ENCODE measurements at regions not wholly inside any gene's neighbourhood (a gene's known extent, or its start where the extent isn't known, plus 50 kb on each side); places are given as distances from the start of the nearest gene placed in this dataset.
"Not testable (repeated sequence)": the region's sequence is repeated elsewhere in the genome, so short reads cannot be mapped to it uniquely, and the experiment has no call there.

- not testable (repeated sequence) for H3K9ac ChIP-seq (ENCODE audit: low read depth in 1 of 2, low read length in 2 of 2); H3K27me3 ChIP-seq (ENCODE audit: control insufficient read depth in 4 of 4, insufficient read depth in 4 of 4, low read length in 3 of 4); H3K4me3 ChIP-seq (ENCODE audit: low read depth in 1 of 3, low read length in 3 of 3); H3K27ac ChIP-seq (ENCODE audit: low read depth in 1 of 2, low read length in 2 of 2); H3K4me1 ChIP-seq (ENCODE audit: control insufficient read depth in 4 of 4, insufficient read depth in 4 of 4, low read length in 3 of 4); DNase-seq (ENCODE audit: low spot score); H3K9me3 ChIP-seq (ENCODE audit: control insufficient read depth in 4 of 4, low read length in 3 of 4); H3K36me3 ChIP-seq (ENCODE audit: control insufficient read depth in 4 of 4, insufficient read depth in 3 of 4, low read depth in 1 of 4, low read length in 3 of 4)
- 76% methylated on average over 27 of the region's 28 CpGs for WGBS
Observed at GRCh38 chr5:82932473-82933220, 144.5 kb downstream of the TMEM167A start.

DNA sequence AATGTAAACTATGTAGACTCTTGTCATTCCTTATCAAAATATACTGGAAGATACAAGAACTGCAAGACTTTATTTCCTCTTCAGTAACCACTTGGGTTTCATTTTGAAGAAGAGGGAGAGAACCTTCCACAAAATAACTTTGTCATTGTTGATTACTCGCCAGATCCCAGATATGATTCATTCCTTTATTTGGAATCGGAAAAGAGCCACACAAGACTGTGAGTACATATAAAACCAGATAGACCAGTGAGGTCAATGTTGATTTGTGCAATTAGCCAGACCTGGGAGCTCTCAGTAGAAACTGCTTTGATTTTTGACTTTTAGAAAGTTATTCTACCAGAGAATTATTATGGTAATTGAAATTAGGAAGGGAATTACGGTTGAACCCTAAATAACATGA is 146.1 kb downstream of the TMEM167A start:
- Histone ChIP-seq H3K9ac (ENCODE audit: low read depth in 1 of 2, low read length in 2 of 2) (no peak overlapping the region), H3K36me3 (ENCODE audit: control insufficient read depth in 4 of 4, insufficient read depth in 3 of 4, low read depth in 1 of 4, low read length in 3 of 4) (no peaks in the 10 kb centered on the region), H3K9me3 (ENCODE audit: control insufficient read depth in 4 of 4, low read length in 3 of 4) (no peaks in the 10 kb centered on the region), H3K27me3 (ENCODE audit: control insufficient read depth in 4 of 4, insufficient read depth in 4 of 4, low read length in 3 of 4) (peaks cover 0 to 2% (median 0%) of the 10 kb centered on the region in 4 donors), H3K4me3 (ENCODE audit: low read depth in 1 of 3, low read length in 3 of 3) (no peak overlapping the region), H3K27ac (ENCODE audit: low read depth in 1 of 2, low read length in 2 of 2) (no peak overlapping the region), H3K4me1 (ENCODE audit: control insufficient read depth in 4 of 4, insufficient read depth in 4 of 4, low read length in 3 of 4) (no peaks in the 10 kb centered on the region)
- TF ChIP-seq FOXA1 (IDR thresholded peaks at IDR 0.05) (no peak), JUND (IDR thresholded peaks at IDR 0.05) (no peak), FOXA2 (IDR thresholded peaks at IDR 0.05) (no peak), EGR1 (IDR thresholded peaks at IDR 0.05; ENCODE audit: low read depth in 2 of 2) (no peak), TAF1 (conservative IDR thresholded peaks at IDR 0.05) (no peak), REST (IDR thresholded peaks at IDR 0.05) (no peak), ATF3 (IDR thresholded peaks at IDR 0.05) (no peak), NR2F2 (IDR thresholded peaks at IDR 0.05) (no peak), RXRA (IDR thresholded peaks at IDR 0.05) (no peak), YY1 (IDR thresholded peaks at IDR 0.05) (no peak), GABPA (IDR thresholded peaks at IDR 0.05 in 1 of 2, conservative IDR thresholded peaks at IDR 0.05 in 1 of 2) (no peak)
- TF ChIP-seq, protein P1, sequence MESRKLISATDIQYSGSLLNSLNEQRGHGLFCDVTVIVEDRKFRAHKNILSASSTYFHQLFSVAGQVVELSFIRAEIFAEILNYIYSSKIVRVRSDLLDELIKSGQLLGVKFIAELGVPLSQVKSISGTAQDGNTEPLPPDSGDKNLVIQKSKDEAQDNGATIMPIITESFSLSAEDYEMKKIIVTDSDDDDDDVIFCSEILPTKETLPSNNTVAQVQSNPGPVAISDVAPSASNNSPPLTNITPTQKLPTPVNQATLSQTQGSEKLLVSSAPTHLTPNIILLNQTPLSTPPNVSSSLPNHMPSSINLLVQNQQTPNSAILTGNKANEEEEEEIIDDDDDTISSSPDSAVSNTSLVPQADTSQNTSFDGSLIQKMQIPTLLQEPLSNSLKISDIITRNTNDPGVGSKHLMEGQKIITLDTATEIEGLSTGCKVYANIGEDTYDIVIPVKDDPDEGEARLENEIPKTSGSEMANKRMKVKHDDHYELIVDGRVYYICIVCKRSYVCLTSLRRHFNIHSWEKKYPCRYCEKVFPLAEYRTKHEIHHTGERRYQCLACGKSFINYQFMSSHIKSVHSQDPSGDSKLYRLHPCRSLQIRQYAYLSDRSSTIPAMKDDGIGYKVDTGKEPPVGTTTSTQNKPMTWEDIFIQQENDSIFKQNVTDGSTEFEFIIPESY (IDR thresholded peaks at IDR 0.05), result no peak
- TF ChIP-seq, protein P2, sequence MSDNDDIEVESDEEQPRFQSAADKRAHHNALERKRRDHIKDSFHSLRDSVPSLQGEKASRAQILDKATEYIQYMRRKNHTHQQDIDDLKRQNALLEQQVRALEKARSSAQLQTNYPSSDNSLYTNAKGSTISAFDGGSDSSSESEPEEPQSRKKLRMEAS (IDR thresholded peaks at IDR 0.05), result no peak
- TF ChIP-seq, protein P3, sequence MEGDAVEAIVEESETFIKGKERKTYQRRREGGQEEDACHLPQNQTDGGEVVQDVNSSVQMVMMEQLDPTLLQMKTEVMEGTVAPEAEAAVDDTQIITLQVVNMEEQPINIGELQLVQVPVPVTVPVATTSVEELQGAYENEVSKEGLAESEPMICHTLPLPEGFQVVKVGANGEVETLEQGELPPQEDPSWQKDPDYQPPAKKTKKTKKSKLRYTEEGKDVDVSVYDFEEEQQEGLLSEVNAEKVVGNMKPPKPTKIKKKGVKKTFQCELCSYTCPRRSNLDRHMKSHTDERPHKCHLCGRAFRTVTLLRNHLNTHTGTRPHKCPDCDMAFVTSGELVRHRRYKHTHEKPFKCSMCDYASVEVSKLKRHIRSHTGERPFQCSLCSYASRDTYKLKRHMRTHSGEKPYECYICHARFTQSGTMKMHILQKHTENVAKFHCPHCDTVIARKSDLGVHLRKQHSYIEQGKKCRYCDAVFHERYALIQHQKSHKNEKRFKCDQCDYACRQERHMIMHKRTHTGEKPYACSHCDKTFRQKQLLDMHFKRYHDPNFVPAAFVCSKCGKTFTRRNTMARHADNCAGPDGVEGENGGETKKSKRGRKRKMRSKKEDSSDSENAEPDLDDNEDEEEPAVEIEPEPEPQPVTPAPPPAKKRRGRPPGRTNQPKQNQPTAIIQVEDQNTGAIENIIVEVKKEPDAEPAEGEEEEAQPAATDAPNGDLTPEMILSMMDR (IDR thresholded peaks at IDR 0.05; ENCODE audit: low read depth, low read length, missing input control), result no peak
- no peak for DNase-seq (ENCODE audit: low spot score)
- 77% methylated on average over 3 of the region's 3 CpGs for WGBS
